Urinary bladder (tissue), 3 donors: ENCODE measurements at regions not wholly inside any gene's neighbourhood (a gene's known extent, or its start where the extent isn't known, plus 50 kb on each side); places are given as distances from the start of the nearest gene placed in this dataset.

Source experiments
- DNase-seq: peaks from one replicate; pipeline ENCODE4 v3.0.0-alpha.2; 2015; ENCODE audit errors: extremely low spot score
- H3K27ac ChIP-seq: one replicate; pipeline ENCODE4 v1.5.1; 2013; ENCODE audit warnings: low read depth, mild to moderate bottlenecking, moderate library complexity
- H3K36me3 ChIP-seq: one replicate; pipeline ENCODE4 v1.6.1; 2013; ENCODE audit warnings: mild to moderate bottlenecking, moderate library complexity; ENCODE audit not compliant: insufficient read depth
- H3K4me1 ChIP-seq: one replicate; pipeline ENCODE4 v1.6.1; 2013; ENCODE audit warnings: mild to moderate bottlenecking, moderate library complexity; ENCODE audit not compliant: insufficient read depth
- H3K4me3 ChIP-seq: one replicate; pipeline ENCODE4 v1.5.1; 2013; ENCODE audit warnings: low read depth, low read length
- WGBS: extraction: QIAGEN DNeasy Blood & Tissue Kit; methylation state at CpG from one replicate; pipeline ENCODE4 v1.1.7; 2013; 5-methylcytosine and 5-hydroxymethylcytosine counted together
- donor health status: healthy with polysubstance abuse.
- donor health status: healthy.

GRCh38 chr9:135365013-135365768 lies 114.4 kb upstream of the PPP1R26 start:
- Histone ChIP-seq H3K27ac (no peak overlapping the region), H3K36me3 (no peaks in the 10 kb centered on the region), H3K4me1 (no peaks in the 10 kb centered on the region), H3K4me3 (no peak overlapping the region)
- no peak for DNase-seq
- WGBS = 56% methylated on average over 10 of the region's 10 CpGs

- H3K36me3 ChIP-seq = no peaks in the 10 kb centered on the region
- no peak overlapping the region for H3K4me3 ChIP-seq
- WGBS = 73% methylated on average over 3 of the region's 3 CpGs
- DNase-seq = no peak
- H3K4me1 ChIP-seq = no peaks in the 10 kb centered on the region
- H3K27ac ChIP-seq = no peak overlapping the region
Measured at GRCh38 chr9:135366104-135366503, 113.5 kb upstream of the PPP1R26 start.

GRCh38 chr9:135369412-135369990 lies 110.1 kb upstream of the PPP1R26 start:
- Histone ChIP-seq H3K36me3 (no peaks in the 10 kb centered on the region), H3K4me1 (no peaks in the 10 kb centered on the region), H3K27ac (no peak overlapping the region), H3K4me3 (no peak overlapping the region)
- 69% methylated on average over 2 of the region's 2 CpGs for WGBS
- no peak for DNase-seq

GRCh38 chr9:135370411-135371375 lies 108.9 kb upstream of the PPP1R26 start:
- no peaks in the 10 kb centered on the region for H3K36me3 ChIP-seq
- no peak overlapping the region for H3K27ac ChIP-seq
- DNase-seq = no peak
- H3K4me1 ChIP-seq = no peaks in the 10 kb centered on the region
- WGBS = 68% methylated on average over 33 of the region's 33 CpGs
- H3K4me3 ChIP-seq = no peak overlapping the region

GRCh38 chr9:135371535-135371934 lies 108.0 kb upstream of the PPP1R26 start:
- Histone ChIP-seq H3K36me3 (no peaks in the 10 kb centered on the region), H3K27ac (no peak overlapping the region), H3K4me3 (no peak overlapping the region), H3K4me1 (no peaks in the 10 kb centered on the region)
- DNase-seq = no peak
- 88% methylated on average over 12 of the region's 12 CpGs for WGBS

GRCh38 chr9:135372036-135372435 lies 107.5 kb upstream of the PPP1R26 start:
- Histone ChIP-seq H3K4me3 (no peak overlapping the region), H3K36me3 (no peaks in the 10 kb centered on the region), H3K27ac (no peak overlapping the region), H3K4me1 (no peaks in the 10 kb centered on the region)
- WGBS = 74% methylated on average over 16 of the region's 16 CpGs
- no peak for DNase-seq

- WGBS = 89% methylated on average over 21 of the region's 21 CpGs
- Histone ChIP-seq H3K4me3 (no peak overlapping the region), H3K27ac (no peak overlapping the region), H3K36me3 (no peaks in the 10 kb centered on the region), H3K4me1 (no peaks in the 10 kb centered on the region)
- DNase-seq = no peak
Measured at GRCh38 chr9:135372501-135373008, 107.0 kb upstream of the PPP1R26 start.

GRCh38 chr9:135373151-135373685 lies 106.4 kb upstream of the PPP1R26 start:
- Histone ChIP-seq H3K36me3 (no peaks in the 10 kb centered on the region), H3K4me3 (no peak overlapping the region), H3K27ac (no peak overlapping the region), H3K4me1 (no peaks in the 10 kb centered on the region)
- WGBS = 89% methylated on average over 22 of the region's 22 CpGs
- DNase-seq = no peak

- no peak overlapping the region for H3K4me3 ChIP-seq
- H3K4me1 ChIP-seq = no peaks in the 10 kb centered on the region
- no peaks in the 10 kb centered on the region for H3K36me3 ChIP-seq
- H3K27ac ChIP-seq = no peak overlapping the region
- DNase-seq = no peak
- WGBS = 24% methylated on average over 10 of the region's 10 CpGs
Measured at GRCh38 chr9:135373820-135374219, 105.8 kb upstream of the PPP1R26 start.

- H3K4me3 ChIP-seq = no peak overlapping the region
- no peaks in the 10 kb centered on the region for H3K4me1 ChIP-seq
- no peaks in the 10 kb centered on the region for H3K36me3 ChIP-seq
- no peak for DNase-seq
- WGBS = 31% methylated on average over 8 of the region's 8 CpGs
- no peak overlapping the region for H3K27ac ChIP-seq
Measured at GRCh38 chr9:135374591-135374990, 105.0 kb upstream of the PPP1R26 start.

GRCh38 chr9:135375001-135375400 lies 104.6 kb upstream of the PPP1R26 start:
- DNase-seq = no peak
- Histone ChIP-seq H3K4me3 (no peak overlapping the region), H3K4me1 (no peaks in the 10 kb centered on the region), H3K27ac (no peak overlapping the region), H3K36me3 (no peaks in the 10 kb centered on the region)
- WGBS = 83% methylated on average over 17 of the region's 17 CpGs

GRCh38 chr9:135376511-135377265 lies 102.9 kb upstream of the PPP1R26 start:
- Histone ChIP-seq H3K27ac (no peak overlapping the region), H3K4me3 (no peak overlapping the region), H3K36me3 (no peaks in the 10 kb centered on the region), H3K4me1 (no peaks in the 10 kb centered on the region)
- DNase-seq = no peak
- WGBS = 53% methylated on average over 22 of the region's 22 CpGs

GRCh38 chr9:135377431-135377830 lies 102.2 kb upstream of the PPP1R26 start:
- no peak for DNase-seq

More at GRCh38 chr9:135377431-135377830, 102.2 kb upstream of the PPP1R26 start:
- H3K4me3 ChIP-seq = no peak overlapping the region
- no peaks in the 10 kb centered on the region for H3K36me3 ChIP-seq
- 88% methylated on average over 12 of the region's 12 CpGs for WGBS
- no peaks in the 10 kb centered on the region for H3K4me1 ChIP-seq
- H3K27ac ChIP-seq = no peak overlapping the region
